IMR-90 (cell line): ENCODE measurements at regions not wholly inside any gene's neighbourhood (a gene's known extent, or its start where the extent isn't known, plus 50 kb on each side); places are given as distances from the start of the nearest gene placed in this dataset.

Source experiments
- ATAC-seq: fragments of 200-7000 bp; cut with Tn5 transposase; 2 replicates; pipeline ENCODE4 v1.9.1; 2020; ENCODE audit warnings: low read depth, mild to moderate bottlenecking, moderate library complexity
- BruUV-seq: library from RNA; stranded (reverse); fragments of 400-500 nt; replicated peaks from 2 replicates; lab custom pipeline; 2021; lab: Mats Ljungman, UMichigan
- CTCF ChIA-PET: fragments of 300-600 bp; formaldehyde crosslinking; extraction: SDS; loops from one replicate; lab custom pipeline; 2021; ENCODE audit warnings: antibody characterized with exemption; lab: Yijun Ruan, JAX
- POLR2A ChIA-PET: fragments of 300-600 bp; sonication (Branson Sonifier 250); formaldehyde crosslinking; loops from one replicate; lab custom pipeline; 2022; ENCODE audit warnings: antibody characterized with exemption; ENCODE audit not compliant: unreplicated experiment; lab: Charles Lee
- DNase-seq: peaks from one replicate; pipeline ENCODE4 v3.0.0; 2013
- H2AFZ ChIP-seq: replicated peaks from 2 replicates; pipeline ENCODE3; 2013; ENCODE audit warnings: low read length, mild to moderate bottlenecking; ENCODE audit not compliant: poor library complexity
- H2AK5ac ChIP-seq: 2 replicates; pipeline ENCODE4 v1.6.1; 2013; ENCODE audit warnings: low read depth, low read length, inconsistent platforms
- H2AK9ac ChIP-seq: replicated peaks from 2 replicates; pipeline ENCODE3; 2013; ENCODE audit warnings: mild to moderate bottlenecking, low read depth, low read length, moderate library complexity; ENCODE audit not compliant: poor library complexity
- H2BK120ac ChIP-seq: 2 replicates; pipeline ENCODE4 v1.6.1; 2013; ENCODE audit warnings: low read depth, low read length, inconsistent platforms
- H2BK15ac ChIP-seq: 3 replicates; pipeline ENCODE4 v1.6.1; 2013; ENCODE audit warnings: low read depth, low read length, inconsistent platforms
- H2BK20ac ChIP-seq: 2 replicates; pipeline ENCODE4 v1.6.1; 2013; ENCODE audit warnings: low read depth, mild to moderate bottlenecking, inconsistent platforms, low read length, moderate library complexity
- H2BK5ac ChIP-seq: 2 replicates; pipeline ENCODE4 v1.6.1; 2013; ENCODE audit warnings: mild to moderate bottlenecking, low read depth, low read length, inconsistent platforms; ENCODE audit not compliant: poor library complexity, severe bottlenecking
- H3K14ac ChIP-seq: replicated peaks from 2 replicates; pipeline ENCODE4 v1.6.1; 2013; ENCODE audit warnings: low read depth, low read length, inconsistent platforms
- H3K18ac ChIP-seq: 2 replicates; pipeline ENCODE4 v1.6.1; 2013; ENCODE audit warnings: low read depth, low read length, control low read depth
- H3K23ac ChIP-seq: 2 replicates; pipeline ENCODE4 v1.6.1; 2013; ENCODE audit warnings: low read depth, low read length, inconsistent platforms
- H3K27ac ChIP-seq: 2 replicates; pipeline ENCODE4 v1.5.1; 2013; ENCODE audit warnings: mild to moderate bottlenecking, control low read depth, low read length; ENCODE audit not compliant: insufficient read depth
- H3K27me3 ChIP-seq: 2 replicates; pipeline ENCODE4 v1.6.1; 2013; ENCODE audit warnings: low read length; ENCODE audit not compliant: control insufficient read depth, insufficient read depth
- H3K36me3 ChIP-seq: 2 replicates; pipeline ENCODE4 v1.6.1; 2013; ENCODE audit warnings: low read length, mixed read lengths; ENCODE audit not compliant: control insufficient read depth, insufficient read depth
- H3K4ac ChIP-seq: 2 replicates; pipeline ENCODE4 v1.6.1; 2013; ENCODE audit warnings: low read depth, low read length, inconsistent platforms
- H3K4me1 ChIP-seq: 2 replicates; pipeline ENCODE4 v1.6.1; 2013; ENCODE audit warnings: low read length, mixed read lengths; ENCODE audit not compliant: control insufficient read depth, insufficient read depth
- H3K4me2 ChIP-seq: 2 replicates; pipeline ENCODE4 v1.6.1; 2013; ENCODE audit warnings: low read depth, mild to moderate bottlenecking, control low read depth, low read length, moderate library complexity
- H3K4me3 ChIP-seq: 2 replicates; pipeline ENCODE4 v1.5.1; 2013; ENCODE audit warnings: low read depth, mild to moderate bottlenecking, control low read depth, low read length, moderate library complexity; ENCODE audit not compliant: insufficient read depth
- H3K56ac ChIP-seq: 2 replicates; pipeline ENCODE4 v1.6.1; 2013; ENCODE audit warnings: low read length, inconsistent platforms; ENCODE audit not compliant: insufficient read depth; ENCODE audit errors: extremely low read depth
- H3K79me1 ChIP-seq, 2 experiments: 2 replicates each; pipeline ENCODE4 v1.6.1; 2013; ENCODE audit warnings: low read length in 2 of 2, inconsistent platforms in 1 of 2, low read depth in 1 of 2
- H3K9ac ChIP-seq: 2 replicates; pipeline ENCODE4 v1.6.1; 2013; ENCODE audit warnings: low read depth, low read length, control low read depth
- H3K9me1 ChIP-seq: 2 replicates; pipeline ENCODE4 v1.6.1; 2013; ENCODE audit warnings: low read length, inconsistent platforms; ENCODE audit not compliant: insufficient read depth
- H3K9me3 ChIP-seq: 2 replicates; pipeline ENCODE4 v1.6.1; 2013; ENCODE audit warnings: low read length; ENCODE audit not compliant: control insufficient read depth, insufficient read depth
- H4K20me1 ChIP-seq: 2 replicates; pipeline ENCODE4 v1.6.1; 2013; ENCODE audit warnings: low read length, inconsistent platforms; ENCODE audit not compliant: insufficient read depth
- H4K5ac ChIP-seq: 2 replicates; pipeline ENCODE4 v1.6.1; 2013; ENCODE audit warnings: mild to moderate bottlenecking, low read depth, low read length, control low read depth
- H4K8ac ChIP-seq, 2 experiments: 2 replicates each; pipeline ENCODE4 v1.6.1; 2013; ENCODE audit warnings: low read depth in 2 of 2, low read length in 2 of 2, control low read depth in 1 of 2, inconsistent platforms in 1 of 2
- H4K91ac ChIP-seq: 2 replicates; pipeline ENCODE4 v1.6.1; 2013; ENCODE audit warnings: low read depth, low read length, inconsistent platforms; ENCODE audit not compliant: insufficient read depth
- BHLHE40 ChIP-seq: fragments of 150-350 bp; IDR thresholded peaks from 2 replicates; pipeline ENCODE4 v1.6.1; 2016; ENCODE audit warnings: mild to moderate bottlenecking, low read depth, low read length
- CEBPB ChIP-seq: IDR thresholded peaks from 2 replicates; pipeline ENCODE4 v1.6.1; 2012; ENCODE audit warnings: low read depth, low read length, improper control_type of control experiment
- FOS ChIP-seq: fragments of 150-350 bp; IDR thresholded peaks from 2 replicates; pipeline ENCODE4 v1.6.1; 2016; ENCODE audit warnings: low read depth, low read length
- MAZ ChIP-seq: IDR thresholded peaks from 2 replicates; pipeline ENCODE4 v1.6.1; 2012; ENCODE audit warnings: low read depth, mild to moderate bottlenecking, low read length, improper control_type of control experiment, moderate library complexity, borderline replicate concordance
- NFE2L2 ChIP-seq: fragments of 150-350 bp; IDR thresholded peaks from 2 replicates; pipeline ENCODE4 v1.6.1; 2016; ENCODE audit warnings: low read depth, mild to moderate bottlenecking, low read length
- WGBS, 2 experiments: methylation state at CpG; one replicate each; pipeline versions ENCODE4 v1.1.5 to v1.1.7; 2013; ENCODE audit warnings: missing lambda C conversion rate in 2 of 2; ENCODE audit not compliant: insufficient read length in 1 of 2; ENCODE audit errors: extremely low coverage in 2 of 2; 5-methylcytosine and 5-hydroxymethylcytosine counted together
- dilution Hi-C: fragments of 300-500 bp; cut with HindIII; formaldehyde crosslinking; loops from one replicate; pipeline ENCODE4 v1.14.3; 2018; ENCODE audit warnings: low sequenced_read_pairs; ENCODE audit not compliant: unreplicated experiment
- in situ Hi-C: fragments of 300-500 bp; cut with MboI; formaldehyde crosslinking; loops from 3 replicates; pipeline ENCODE4 v1.14.3; 2019; ENCODE audit warnings: low sequenced_read_pairs, inconsistent platforms, mixed read lengths
- intact Hi-C: fragments of 100-400 bp; cut with micrococcal nuclease; formaldehyde crosslinking; loops from 2 replicates; pipeline ENCODE4 v1.10.0; 2022
- TF ChIP-seq, protein P1 (sequence below): fragments of 150-350 bp; IDR thresholded peaks from 2 replicates; pipeline ENCODE4 v1.6.1; 2016; ENCODE audit warnings: low read depth, mild to moderate bottlenecking, low read length, moderate library complexity, borderline replicate concordance

DNA sequence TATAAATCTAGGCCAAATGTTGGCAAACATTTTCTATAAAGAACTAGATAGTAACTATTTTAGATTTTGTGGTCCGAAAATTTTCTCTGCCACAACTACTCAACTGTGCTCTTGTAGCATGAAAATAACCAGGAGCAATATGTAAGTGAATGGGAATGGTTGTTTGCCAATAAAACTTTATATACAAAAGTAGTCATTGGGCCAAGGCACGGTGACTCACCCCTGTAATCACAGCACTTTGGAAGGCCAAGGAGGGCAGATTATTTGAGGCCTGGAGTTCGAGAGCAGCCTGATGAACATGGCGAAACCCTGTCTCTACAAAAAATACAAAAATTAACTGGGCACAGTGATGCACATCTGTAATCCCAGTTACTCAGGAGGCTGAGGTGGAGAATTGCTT is 617.1 kb downstream of the EPM2A start:
- no peak for DNase-seq
- no peak overlapping the region for H3K56ac ChIP-seq
- no peak overlapping the region for H2BK15ac ChIP-seq
- H3K79me1 ChIP-seq, result no peaks in the 10 kb centered on the region
- WGBS, 2 experiments, result no CpG with 5 or more reads among the region's 4 CpGs
- H3K4me1 ChIP-seq, result no peaks in the 10 kb centered on the region
- H3K9me1 ChIP-seq, result no peaks in the 10 kb centered on the region
- H3K4ac ChIP-seq, result no peak overlapping the region
- in situ Hi-C loops (no loop called here), intact Hi-C loops (no loop called here), dilution Hi-C loops (no loop called here)
- POLR2A ChIA-PET, result no interaction called here
- no peak overlapping the region for H3K23ac ChIP-seq
- H4K91ac ChIP-seq, result no peak overlapping the region
- H3K9me3 ChIP-seq, result peaks cover 2% of the 10 kb centered on the region; the same call in 1 of the 2 replicates
- CTCF ChIA-PET, result no interaction called here
- H3K18ac ChIP-seq, result no peak overlapping the region
- no peak overlapping the region for H3K9ac ChIP-seq
- H2BK5ac ChIP-seq, result no peak overlapping the region
- no peak overlapping the region for H2BK20ac ChIP-seq
- H3K14ac ChIP-seq, result no peak overlapping the region
- H4K20me1 ChIP-seq, result no peaks in the 10 kb centered on the region
- ATAC-seq, result no peak
- H2AFZ ChIP-seq, result no peak overlapping the region
- no peak overlapping the region for H3K27ac ChIP-seq
- no peak overlapping the region for H4K8ac ChIP-seq
- BruUV-seq, result no TSS peak
- H3K27me3 ChIP-seq, result no peaks in the 10 kb centered on the region; the same call in 1 of the 2 replicates
- H4K5ac ChIP-seq, result no peak overlapping the region
- H2BK120ac ChIP-seq, result no peak overlapping the region
- TF ChIP-seq, protein P1, sequence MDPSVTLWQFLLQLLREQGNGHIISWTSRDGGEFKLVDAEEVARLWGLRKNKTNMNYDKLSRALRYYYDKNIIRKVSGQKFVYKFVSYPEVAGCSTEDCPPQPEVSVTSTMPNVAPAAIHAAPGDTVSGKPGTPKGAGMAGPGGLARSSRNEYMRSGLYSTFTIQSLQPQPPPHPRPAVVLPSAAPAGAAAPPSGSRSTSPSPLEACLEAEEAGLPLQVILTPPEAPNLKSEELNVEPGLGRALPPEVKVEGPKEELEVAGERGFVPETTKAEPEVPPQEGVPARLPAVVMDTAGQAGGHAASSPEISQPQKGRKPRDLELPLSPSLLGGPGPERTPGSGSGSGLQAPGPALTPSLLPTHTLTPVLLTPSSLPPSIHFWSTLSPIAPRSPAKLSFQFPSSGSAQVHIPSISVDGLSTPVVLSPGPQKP, result no peak
- no peak for TF ChIP-seq CEBPB
- no peak for TF ChIP-seq FOS
- TF ChIP-seq MAZ, result no peak
- no peak for TF ChIP-seq BHLHE40
- no peak for TF ChIP-seq NFE2L2
- H3K4me3 ChIP-seq, result no peak overlapping the region
- no peak overlapping the region for H2AK9ac ChIP-seq
- H2AK5ac ChIP-seq, result no peak overlapping the region
- no peak overlapping the region for H3K4me2 ChIP-seq
- H3K36me3 ChIP-seq, result no peaks in the 10 kb centered on the region
